ENCODE measurements at regions not wholly inside any gene's neighbourhood (a gene's known extent, or its start where the extent isn't known, plus 50 kb on each side); places are given as distances from the start of the nearest gene placed in this dataset.
"Not testable (repeated sequence)": the region's sequence is repeated elsewhere in the genome, so short reads cannot be mapped to it uniquely, and the experiment has no call there.

- not testable (repeated sequence) for TF ChIP-seq POLR2AphosphoS5 (IDR thresholded peaks at IDR 0.05)
- TF ChIP-seq, protein P1, sequence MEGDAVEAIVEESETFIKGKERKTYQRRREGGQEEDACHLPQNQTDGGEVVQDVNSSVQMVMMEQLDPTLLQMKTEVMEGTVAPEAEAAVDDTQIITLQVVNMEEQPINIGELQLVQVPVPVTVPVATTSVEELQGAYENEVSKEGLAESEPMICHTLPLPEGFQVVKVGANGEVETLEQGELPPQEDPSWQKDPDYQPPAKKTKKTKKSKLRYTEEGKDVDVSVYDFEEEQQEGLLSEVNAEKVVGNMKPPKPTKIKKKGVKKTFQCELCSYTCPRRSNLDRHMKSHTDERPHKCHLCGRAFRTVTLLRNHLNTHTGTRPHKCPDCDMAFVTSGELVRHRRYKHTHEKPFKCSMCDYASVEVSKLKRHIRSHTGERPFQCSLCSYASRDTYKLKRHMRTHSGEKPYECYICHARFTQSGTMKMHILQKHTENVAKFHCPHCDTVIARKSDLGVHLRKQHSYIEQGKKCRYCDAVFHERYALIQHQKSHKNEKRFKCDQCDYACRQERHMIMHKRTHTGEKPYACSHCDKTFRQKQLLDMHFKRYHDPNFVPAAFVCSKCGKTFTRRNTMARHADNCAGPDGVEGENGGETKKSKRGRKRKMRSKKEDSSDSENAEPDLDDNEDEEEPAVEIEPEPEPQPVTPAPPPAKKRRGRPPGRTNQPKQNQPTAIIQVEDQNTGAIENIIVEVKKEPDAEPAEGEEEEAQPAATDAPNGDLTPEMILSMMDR (IDR thresholded peaks at IDR 0.05), result not testable (repeated sequence)
These were observed 682.9 kb downstream of the ZEB2 start for GRCh38 chr2:143837055-143837454.

Data from upper lobe of left lung (tissue), 4 donors.